Muscle of back (tissue), 3 donors: ENCODE measurements at regions not wholly inside any gene's neighbourhood (a gene's known extent, or its start where the extent isn't known, plus 50 kb on each side); places are given as distances from the start of the nearest gene placed in this dataset.
"Not testable (repeated sequence)": the region's sequence is repeated elsewhere in the genome, so short reads cannot be mapped to it uniquely, and the experiment has no call there.

Experiments
- DNase-seq, 3 donors: peaks; one replicate each; pipeline versions ENCODE4 v3.0.0 to v3.0.0-alpha.2; 2013

- DNase-seq: no peak
These were observed 141.1 kb upstream of the PRSS16 start for GRCh38 chr6:27106382-27106781.

DNA sequence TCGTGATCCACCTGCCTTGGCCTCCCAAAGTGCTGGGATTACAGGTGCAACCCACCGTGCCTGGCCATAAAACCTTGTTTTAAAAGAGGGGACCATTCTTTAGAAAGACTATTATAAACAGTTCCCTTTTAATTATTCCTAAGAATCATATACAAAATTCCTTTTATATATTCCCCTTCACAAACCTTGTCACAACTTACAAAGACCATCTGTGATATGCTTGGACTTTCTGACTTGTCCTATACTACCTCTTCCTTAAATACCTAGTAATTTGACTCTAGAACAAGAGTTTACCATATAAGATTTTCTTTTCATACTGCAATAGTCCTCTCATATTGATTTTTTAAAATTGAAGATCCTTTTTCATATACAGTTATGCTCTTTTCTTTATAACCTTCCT lies 135.8 kb upstream of the PRSS16 start:
- DNase-seq: no peak

GRCh38 chr6:27112974-27113373 lies 134.5 kb upstream of the PRSS16 start:
- no peak for DNase-seq

GRCh38 chr6:27119329-27119728 lies 128.2 kb upstream of the PRSS16 start:
- DNase-seq: no peak

GRCh38 chr6:27119761-27120160 lies 127.7 kb upstream of the PRSS16 start:
- no peak for DNase-seq

DNA sequence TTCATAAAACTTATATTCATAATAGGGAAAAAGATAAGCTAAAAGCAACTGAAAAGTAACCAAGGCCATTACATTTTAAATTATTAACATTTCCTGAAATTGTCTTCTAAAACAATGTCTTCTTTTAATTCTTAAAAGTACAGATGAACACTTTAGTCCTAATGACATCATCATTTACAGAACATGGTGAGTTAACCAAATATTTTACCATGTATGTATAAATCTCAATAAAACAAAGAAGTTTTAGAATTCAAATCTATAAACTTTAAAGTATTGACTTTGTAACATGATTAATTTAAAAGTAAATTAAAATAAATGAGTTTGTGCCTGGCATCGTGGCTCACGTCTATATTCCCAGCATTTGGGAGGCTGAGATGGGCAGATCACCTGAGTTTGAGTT lies 125.9 kb upstream of the PRSS16 start:
- no peak for DNase-seq

GRCh38 chr6:27124252-27124657 lies 123.2 kb upstream of the PRSS16 start:
- no peak for DNase-seq

GRCh38 chr6:27126046-27126814 lies 121.3 kb upstream of the PRSS16 start:
- DNase-seq: no peak

DNA sequence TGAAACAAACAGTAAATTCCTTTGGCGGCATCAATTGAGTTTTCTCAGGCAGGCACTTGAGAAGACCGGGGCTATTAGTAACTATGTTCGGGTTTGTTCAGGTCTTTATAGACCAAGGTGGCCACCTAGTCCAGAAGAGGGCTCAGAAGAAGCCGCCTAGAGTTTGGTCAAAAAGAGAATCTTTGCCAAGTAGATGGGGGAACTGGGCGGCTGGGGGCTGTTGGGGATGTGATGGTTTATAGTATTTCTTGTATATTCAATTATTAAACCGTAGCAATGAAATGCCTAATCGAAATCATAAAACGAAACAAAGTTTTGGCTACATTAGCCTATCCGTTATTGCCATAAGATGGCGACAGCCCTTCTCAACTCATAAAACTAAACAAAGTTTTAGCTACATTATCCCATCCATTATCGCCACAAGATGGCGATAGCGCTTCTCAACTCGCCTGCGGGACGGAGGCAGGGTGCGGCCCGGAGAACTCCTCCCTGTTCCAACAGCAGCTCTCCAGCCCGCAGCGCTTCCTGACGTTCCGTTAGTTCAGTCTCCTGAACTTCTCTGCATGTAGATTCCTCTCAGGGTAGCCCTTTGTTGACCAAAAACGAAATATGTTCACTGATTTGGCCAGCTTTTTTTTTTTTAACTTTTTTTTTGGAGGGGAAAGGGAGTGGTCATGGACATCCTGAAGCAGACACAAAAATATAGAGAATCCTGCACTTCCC lies 120.5 kb upstream of the PRSS16 start:
- peak; percentile 91 to 98 (median 96) for DNase-seq

DNA sequence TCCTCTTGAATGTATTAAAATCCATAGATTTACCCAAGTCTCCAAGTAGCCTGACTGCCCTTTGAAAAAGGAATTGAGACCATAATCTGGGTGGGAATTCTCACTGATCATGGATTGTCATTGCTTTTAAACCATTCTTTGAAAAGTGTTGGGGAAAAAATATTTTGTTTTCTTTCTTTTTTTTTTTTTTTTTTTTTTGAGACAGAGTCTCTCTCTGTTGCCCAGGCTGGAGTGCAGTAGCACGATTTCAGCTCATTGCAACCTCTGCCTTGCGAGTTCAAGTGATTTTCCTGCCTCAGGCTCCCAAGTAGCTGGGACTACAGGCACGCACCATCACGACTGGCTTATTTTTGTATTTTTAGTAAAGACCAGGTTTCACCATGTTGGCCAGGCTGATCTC lies 119.6 kb upstream of the PRSS16 start:
- DNase-seq: not testable (repeated sequence)

DNA sequence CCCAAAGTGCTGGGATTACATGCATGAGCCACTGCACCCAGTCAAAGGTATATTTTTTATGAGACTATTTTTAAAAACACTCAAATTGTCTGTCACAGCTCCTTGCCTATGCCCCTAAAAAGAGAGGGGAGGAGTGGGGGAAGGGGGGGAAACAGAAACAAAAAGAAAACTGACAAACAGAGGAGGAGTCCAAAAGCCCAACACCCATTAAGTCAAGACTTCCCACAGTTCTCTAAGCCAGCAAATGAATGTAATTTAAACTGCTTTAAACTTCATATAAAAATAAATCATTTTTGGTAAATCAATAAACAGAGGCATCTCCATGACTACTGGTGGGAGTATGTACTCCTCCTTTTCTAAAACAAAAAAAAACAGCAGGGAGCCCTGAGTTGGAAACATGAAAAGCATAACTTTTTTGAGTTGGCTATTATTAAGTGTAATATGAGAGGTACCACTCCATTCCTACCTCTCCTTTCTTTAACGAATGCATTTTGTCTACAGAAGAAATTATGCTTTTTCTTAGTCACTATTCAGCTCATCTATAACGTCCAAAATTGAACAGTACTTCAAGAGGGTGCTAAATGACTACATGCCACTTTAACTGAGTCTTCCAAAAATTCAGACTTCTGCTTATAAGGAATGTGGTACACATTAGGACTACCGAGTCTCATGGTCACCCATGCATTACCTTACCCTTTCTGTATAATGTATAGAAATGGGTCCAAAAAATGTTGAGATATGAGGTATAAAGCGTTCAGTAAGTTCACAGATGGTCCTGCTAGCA lies 119.0 kb upstream of the PRSS16 start:
- DNase-seq: no peak

- no peak for DNase-seq
These were observed 118.2 kb upstream of the PRSS16 start for GRCh38 chr6:27129095-27129815.

GRCh38 chr6:27129917-27130316 lies 117.6 kb upstream of the PRSS16 start:
- no peak for DNase-seq

GRCh38 chr6:27130668-27131428 lies 116.7 kb upstream of the PRSS16 start:
- no peak for DNase-seq

GRCh38 chr6:27132282-27132531 lies 115.3 kb upstream of the PRSS16 start:
- DNase-seq: not testable (repeated sequence)

GRCh38 chr6:27132532-27133280 lies 114.8 kb upstream of the PRSS16 start:
- DNase-seq: peak; percentile 99 to 100 (median 99)

GRCh38 chr6:27133281-27134227 lies 113.9 kb upstream of the PRSS16 start:
- DNase-seq: peak; percentile 70 to 88 (median 70)

GRCh38 chr6:27135087-27135657 lies 112.3 kb upstream of the PRSS16 start:
- DNase-seq: no peak

- DNase-seq: no peak
These were observed 111.3 kb upstream of the PRSS16 start for GRCh38 chr6:27136077-27136644.
